Stimulated activated CD4-positive, alpha-beta T cell treated with anti-CD3 and anti-CD28 coated beads, Interleukin-2, amount 100 ng/mL, for 24 hours (primary cell): ENCODE measurements at regions not wholly inside any gene's neighbourhood (a gene's known extent, or its start where the extent isn't known, plus 50 kb on each side); places are given as distances from the start of the nearest gene placed in this dataset.
"Not testable (repeated sequence)": the region's sequence is repeated elsewhere in the genome, so short reads cannot be mapped to it uniquely, and the experiment has no call there.

ENCODE experiments used
- DNase-seq, 2 donors: peaks; one replicate each; pipeline ENCODE4 v3.0.0-alpha.2; 2020

DNA sequence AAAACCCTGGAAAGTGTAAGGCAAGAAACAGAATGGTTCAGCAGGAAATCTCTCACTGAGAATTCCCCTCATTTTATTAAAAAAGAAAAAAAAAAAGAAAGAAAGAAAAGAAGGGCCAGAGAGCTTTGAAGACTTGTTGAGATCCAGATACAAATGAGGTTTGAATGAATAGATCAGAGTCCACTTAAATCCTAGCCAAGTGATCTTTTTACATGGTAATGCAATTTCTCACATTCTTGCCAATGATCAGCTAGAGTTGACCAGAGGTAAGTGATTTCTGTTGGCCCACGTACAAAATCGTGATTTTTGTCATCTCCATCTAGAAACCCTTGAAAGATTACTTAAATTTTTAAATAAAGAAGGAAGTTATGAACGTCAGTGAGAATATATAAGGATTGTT lies 261.5 kb upstream of the PCSK5 start:
- DNase-seq: no peak

DNA sequence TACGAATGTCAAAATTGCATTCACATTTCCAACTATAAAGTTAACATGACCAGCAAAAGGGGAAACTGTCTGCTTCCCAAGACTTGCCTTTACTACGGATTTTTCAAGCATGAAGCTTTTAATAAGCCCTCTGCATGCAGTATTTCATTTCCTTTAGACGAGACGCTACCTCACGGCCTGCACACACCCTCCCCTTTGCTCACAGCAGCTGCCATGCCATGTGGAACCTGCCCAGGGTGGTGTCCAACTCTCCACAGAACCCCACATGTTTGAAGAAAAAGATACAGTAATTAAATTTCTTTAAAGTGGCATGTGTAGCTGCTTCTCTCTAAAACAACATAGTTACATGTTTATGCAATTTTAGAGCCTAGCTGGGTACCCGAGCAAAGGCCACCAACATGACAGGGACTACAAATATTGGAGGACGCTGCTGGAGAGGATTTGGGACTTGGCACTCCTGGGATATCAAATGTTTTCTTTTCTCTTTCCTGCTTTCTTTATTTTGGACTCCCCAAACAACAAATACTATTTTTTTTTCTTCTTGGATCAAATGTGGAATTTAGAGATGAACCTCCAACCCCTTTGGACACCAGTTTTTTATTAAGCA lies 256.9 kb upstream of the PCSK5 start:
- no peak for DNase-seq

DNA sequence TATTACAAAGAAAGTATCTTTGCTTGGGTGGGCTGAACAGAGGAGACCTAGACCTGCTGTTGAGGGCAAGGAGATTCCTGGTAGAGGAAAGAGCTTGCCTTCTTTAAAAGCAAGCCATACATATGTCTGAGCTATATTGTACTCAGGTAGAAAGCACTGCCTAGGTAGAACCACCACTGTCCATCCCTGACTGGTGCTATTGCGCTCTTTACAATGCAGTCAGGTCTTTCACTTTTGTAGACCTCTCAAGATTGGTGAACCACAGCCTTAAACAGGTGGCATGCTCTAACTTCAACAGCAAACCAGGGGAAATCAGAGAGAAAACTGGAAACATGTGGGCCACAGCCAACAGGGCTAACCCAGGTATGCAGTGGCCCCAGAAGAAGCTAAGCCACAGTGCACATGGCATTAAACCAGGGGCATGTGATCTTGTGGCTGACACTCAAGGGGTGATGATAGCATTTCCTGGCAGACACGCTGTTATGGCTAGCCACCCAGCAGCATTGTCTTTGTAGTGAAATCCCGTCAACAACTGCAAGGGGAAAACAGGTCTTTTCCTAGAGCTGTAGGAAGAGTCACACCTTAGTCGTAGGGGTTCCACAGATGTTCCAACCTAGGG lies 253.9 kb upstream of the PCSK5 start:
- no peak for DNase-seq

DNA sequence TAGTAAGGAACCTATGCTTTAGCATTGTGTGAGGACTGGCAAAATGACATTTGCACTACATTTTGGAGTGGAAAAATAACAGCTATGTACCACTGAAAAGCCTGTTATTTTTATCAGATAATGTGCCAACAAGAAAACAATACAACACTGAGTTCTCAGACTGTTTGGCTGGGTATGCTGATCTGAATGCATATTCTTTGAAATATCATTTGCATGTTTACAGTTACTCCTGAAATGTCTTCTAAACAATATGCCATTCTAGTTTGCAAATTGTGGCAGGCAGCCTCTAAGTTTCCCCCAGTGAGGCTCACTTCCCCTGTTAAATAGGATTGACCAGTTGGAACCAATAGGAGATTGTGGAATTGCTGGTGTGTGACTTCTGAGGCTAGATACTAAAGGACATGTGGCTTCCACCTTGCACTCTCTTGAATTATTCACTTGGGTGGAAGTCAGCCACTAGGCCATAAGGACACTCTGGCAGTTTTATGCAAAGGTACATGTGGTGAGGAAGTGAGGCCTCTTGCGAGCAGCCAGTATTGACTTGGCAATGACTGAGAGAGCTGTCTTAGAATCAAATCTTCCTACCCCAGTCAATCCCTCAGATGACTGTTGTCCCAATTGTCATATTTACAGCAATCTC lies 250.4 kb upstream of the PCSK5 start:
- no peak for DNase-seq

DNA sequence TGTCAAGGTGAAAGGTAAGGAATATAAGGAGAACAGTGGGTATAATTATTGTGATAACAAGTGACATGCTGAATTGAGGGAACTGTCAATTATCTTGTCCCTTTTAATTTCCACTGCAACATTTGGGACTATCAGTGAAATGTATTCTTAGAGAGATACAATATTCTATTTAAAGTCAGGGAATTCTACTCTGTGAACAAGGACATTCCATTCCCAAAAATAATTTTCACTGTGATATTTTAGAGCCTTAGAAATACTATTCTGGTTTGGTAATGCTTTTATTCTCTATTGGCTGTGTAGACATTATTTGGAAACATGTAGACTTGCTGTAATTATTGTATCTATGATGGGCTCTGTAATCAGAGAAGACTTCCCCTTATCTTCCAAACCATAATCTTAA lies 248.0 kb upstream of the PCSK5 start:
- DNase-seq: no peak

DNA sequence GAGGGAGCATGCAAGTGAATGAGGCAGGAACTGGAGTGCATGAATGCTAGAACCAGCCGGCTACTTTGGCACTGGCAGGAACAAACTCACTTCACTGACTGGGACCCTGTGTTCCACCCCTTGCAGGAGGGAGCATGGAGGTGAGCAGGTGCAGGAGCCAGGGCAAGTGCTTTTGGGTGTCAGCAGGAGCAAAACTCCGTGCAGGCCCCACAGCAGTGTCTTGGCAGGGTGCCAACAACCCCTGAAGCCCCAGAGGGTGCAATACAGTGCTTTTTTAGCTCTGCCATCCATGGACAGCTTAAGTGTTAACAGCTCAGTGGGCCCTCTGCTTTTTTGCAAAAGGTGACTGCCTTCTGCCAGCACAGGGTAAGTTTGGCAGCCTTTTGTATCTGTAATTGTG lies 245.8 kb upstream of the PCSK5 start:
- DNase-seq: no peak

DNA sequence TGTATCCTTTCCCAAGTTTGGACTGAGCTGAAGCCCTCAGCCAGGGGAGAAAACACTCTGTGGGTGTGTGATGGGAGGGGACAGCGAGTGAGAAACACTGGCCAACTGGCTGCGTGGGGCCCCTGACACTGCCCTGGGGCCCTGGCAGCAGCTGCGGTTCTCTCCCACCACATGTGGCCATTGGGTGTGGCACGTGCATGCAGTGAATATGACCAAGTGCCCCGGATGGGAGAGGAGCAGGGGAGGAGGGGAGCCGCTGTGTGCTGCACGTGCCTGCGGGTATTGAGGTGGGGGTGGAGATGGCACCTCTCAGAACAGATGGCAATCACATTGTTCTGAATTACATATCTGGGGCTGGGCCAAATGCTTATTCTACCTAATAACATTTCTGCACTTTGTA lies 242.4 kb upstream of the PCSK5 start:
- no peak for DNase-seq

DNA sequence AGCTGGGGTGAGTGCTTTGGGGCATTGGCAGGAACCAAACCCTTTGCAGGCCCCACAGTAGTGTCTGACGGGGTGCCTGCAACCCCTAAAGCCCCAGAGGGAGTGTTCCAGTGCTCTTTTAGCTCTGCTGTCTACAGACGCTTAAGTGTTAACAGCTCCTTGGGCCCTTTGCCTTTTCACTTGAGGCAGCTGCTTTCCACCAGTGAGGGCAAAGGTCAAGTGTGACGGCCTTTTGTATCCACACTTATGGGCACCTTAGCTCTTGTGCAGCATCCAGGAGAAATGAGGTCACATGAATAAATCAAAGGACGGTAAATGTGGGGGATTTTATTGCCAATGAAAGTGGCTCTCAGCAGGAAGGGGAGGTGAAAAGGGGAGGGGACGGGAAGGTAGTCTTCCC lies 241.4 kb upstream of the PCSK5 start:
- no peak for DNase-seq

DNA sequence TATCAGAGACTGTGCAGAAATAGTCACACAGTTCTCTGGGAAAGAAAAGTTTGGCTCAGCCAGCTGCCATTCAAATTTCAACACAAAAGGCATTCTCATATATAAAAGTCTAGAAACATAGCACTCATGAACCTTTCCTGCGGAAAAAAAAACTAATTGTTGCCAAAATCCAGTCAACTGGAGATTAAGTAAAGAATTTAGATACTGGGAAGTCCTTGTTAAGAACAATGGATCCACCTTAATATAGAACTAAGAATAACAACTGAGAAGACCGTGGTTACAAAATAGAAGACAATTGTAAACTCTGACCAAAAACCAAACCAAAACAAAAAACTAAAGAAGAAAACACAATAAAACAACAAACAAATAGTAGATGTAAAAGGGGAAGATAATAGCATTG lies 238.8 kb upstream of the PCSK5 start:
- no peak for DNase-seq

DNA sequence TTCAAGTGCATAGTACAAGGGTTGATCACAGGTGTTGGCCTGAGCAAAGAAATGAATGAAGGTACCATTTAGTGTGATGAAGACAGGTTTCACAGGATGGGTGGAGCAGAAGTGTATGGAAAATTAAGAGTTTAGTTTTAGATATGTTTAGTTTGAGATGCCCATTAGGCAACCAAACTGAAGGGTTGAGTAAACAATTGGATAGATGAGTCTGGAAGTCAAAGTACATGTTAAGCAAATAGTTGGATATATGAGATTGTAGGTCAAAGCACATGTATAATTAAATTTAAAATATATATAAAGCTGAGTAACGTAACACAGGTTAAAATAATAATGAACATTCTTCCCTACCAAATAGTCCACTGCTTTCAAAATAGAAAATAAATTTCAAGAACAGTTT lies 237.1 kb upstream of the PCSK5 start:
- no peak for DNase-seq

DNA sequence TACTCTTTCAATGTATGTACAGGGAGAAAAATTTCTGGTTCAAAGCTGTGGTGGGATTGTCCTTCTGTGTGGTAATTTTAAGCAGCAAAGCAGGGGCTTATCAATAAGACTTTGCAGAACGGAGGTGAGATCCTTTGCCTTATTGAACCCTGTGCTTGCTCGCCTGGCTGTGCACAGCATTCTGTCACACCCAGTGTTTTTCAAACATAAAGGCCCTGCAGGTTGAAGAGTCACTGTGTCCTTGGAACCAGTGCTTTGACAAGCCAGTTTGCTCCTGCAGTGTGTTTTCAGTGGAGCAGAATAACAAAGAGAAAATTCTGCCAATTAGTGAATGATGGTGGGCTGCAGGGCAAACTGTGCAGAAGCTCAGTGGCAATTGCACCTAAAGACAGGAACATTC lies 236.7 kb upstream of the PCSK5 start:
- DNase-seq: no peak

DNA sequence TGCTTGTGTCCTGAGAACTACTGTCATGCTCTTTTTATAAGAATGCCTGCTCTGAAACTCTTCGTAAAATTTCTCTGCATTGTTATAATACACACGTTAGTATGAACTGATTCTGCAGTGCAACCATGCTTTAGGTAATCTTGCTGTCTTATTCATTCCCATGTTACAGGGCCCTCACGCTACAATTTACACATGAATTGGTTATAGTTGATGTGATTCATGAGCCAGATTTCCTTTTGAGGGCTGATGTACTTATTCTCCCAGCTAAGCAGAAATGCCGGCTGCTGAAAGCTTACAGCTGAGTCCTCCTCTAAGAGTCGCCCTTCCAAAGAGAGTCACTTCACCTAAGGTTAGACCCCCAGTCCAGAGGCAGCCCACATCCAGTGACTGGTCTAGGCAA lies 233.5 kb upstream of the PCSK5 start:
- DNase-seq: no peak

DNA sequence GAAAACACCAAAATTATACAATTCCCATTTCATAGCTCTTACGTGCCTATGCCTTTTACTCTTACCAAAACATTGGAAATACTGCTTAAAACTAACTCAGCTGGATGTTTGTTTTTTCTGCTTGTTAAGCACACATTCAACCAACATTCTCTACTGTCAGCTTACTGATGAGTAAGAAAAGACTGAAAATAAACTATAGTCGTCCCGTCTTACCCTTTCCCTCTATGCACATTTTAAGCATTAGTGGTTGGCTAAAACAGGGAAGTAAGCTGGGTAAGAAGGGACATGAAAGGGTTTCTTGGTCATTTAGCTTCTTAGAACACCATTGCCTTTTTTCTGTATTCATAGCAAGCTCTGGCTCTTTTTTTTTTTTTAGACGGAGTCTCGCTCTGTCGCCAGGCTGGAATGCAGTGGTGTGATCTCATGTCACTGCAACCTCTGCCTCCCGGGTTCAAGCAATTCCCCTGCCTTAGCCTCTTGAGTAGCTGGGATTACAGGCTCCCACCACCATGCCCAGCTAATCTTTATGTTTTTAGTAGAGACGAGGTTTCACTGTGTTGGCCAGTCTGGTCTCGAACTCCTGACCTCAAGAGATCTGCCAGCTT lies 232.1 kb upstream of the PCSK5 start:
- DNase-seq: no peak

DNA sequence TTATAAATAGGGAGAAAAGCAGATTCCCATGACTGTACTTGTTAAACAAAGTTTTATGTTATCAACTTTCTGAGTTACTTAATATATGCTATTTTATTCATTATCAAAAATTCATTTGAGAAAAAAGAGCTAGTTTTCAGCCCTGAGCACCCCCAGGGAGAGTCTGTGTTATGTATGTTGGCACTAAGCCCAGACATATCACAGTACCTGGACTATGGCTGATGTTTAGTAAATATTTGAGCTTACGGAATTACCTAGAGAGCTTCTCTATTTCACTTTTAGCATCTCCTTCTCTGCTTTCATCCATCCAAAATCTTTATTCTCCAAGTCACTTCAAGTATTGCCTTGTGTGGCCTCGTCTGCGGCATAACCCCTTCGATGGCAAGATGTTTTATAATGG lies 225.9 kb upstream of the PCSK5 start:
- no peak for DNase-seq

DNA sequence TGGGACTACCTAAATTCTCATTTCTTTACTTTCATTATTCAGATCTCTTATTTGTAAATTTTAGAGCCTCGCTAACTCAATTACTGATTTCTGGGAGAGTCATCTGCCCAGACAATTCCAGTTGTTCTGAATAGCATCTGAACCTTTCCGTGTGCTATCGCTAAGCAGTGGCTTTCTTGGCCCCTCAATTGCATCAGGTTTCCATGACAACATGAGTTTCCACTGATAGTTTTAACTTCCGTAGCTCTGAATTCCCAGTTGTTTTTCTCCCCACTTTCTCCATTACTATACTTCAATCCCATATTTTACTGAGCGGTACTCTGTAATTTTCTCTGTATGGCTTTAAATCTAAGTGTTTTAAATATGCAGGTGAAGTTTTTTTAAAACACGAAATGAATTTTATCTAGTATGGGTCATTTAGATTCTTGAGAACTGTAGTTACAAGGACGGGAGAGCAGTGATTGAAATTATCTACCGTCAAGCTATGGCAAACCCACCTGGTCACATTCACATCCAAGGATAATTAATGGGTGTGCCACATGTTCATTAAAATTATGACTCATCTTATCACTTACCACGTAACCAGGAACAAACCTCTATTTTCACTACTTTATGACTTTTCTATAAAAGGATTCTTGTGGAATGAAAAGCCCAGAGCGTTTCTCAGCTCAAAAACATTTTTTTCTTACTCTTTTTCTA lies 223.5 kb upstream of the PCSK5 start:
- DNase-seq: no peak

DNA sequence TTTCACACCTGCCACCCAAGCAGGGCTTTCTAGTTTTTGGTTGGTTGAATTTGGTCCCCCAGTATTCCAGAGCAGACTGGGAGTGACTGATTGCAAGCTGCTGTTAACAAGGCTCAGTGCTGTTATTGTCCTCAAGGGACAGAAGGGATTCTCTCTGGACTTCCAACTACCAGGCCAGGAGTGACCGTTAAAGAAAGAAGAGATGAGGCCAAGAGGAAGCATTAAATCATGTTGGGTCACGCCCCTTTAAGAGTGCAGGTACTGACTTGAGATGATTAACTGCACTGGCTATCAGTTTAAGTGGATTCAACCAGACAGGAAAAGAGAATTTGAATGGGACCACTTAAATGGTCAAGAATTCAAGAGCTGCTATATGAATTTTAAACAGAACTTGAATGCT lies 220.8 kb upstream of the PCSK5 start:
- no peak for DNase-seq

DNA sequence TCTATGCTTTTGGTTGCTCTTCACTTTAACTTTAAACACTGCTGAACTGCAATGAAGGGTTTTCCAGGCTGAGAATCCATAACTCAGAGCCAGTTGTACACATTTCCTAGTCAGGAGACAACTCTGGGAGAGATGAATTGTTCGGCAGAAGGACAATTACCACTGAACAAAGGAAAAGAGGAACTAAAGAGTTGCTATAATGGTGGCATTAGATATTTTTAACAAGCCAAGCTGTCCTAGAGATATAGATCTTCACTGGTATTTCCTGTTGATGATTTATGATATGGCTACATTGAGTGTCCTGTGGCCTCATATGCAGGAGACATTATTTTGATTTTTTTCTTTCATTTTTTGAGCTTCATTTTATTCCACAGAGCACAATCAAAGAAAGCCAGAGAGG lies 219.1 kb upstream of the PCSK5 start:
- DNase-seq: no peak

DNA sequence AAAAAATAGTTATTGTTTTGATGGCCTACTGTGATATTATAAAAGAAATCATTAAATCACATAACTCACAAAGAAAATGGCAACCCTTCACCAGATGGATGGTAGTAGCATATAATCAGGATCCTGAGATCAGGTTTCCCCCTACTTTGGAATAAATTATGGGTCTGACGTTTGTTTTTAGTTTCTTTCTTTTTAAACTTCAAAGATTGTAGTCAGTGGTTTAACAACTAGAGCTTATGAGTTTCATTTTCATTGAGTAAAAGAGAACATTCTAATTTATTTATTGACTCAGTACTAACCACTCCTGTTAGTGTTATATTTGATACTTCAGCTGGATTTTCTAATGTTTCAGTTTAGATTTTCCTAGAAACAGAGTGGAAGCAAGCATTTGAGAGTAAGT lies 218.0 kb upstream of the PCSK5 start:
- DNase-seq: no peak

DNA sequence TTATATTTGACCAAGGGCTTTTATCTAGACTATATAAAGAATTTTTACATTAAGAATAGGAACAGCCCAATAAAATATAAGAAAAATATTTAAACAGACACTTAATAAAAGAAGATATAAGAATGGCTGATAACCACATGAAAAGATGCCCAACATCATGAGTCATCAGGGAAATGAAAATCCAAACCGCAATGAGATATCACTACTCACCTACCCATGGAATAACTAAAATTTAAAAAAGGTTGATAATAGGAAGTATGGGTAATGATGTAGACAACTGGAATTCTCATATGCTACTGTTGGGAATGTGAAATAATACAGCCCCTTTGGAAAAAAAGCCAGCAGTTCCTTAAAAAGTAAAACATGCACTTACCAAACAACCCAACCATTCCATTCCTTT lies 206.9 kb upstream of the PCSK5 start:
- no peak for DNase-seq

DNA sequence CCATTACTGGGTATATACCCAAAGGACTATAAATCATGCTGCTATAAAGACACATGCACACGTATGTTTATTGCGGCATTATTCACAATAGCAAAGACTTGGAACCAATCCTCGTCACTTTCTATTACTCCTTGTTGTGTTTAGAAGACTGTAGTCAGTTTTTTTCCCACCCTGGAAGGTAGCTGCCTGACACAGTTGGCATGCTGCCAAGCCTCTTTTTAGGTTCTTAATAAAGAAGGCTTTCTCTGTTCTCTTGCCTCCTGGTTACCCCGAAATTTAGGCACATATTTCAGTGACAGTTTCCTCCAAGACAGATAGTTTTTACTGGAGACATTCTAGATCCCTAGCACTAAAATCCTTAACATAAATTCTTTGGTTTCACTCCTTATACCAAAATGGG lies 205.4 kb upstream of the PCSK5 start:
- no peak for DNase-seq

DNA sequence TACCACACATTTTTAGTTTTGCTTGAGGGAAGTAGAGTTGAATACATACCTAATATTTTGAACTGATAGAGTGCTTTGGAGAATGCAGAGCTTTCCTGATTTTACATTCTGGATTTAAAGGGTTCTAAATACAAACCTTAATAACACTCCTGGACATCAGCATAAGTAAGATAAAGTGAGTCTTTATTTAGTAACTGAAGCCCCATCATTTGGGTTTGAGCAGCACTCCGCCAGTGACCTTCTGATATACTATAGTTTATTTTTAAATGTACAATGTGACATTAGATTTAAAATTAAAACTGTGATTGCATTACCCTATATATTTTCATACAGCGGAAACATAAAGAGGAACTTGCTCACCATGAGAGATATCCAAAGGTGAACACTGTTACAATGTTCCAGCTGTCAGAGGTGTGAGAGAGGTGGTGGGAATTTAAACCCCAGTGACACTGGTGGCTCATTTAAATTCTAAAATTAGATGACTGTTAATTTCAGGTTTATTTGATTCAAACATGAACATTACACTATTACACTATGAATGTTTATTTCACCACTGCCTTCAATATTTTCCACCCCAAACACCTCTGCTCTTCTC lies 203.0 kb upstream of the PCSK5 start:
- no peak for DNase-seq

DNA sequence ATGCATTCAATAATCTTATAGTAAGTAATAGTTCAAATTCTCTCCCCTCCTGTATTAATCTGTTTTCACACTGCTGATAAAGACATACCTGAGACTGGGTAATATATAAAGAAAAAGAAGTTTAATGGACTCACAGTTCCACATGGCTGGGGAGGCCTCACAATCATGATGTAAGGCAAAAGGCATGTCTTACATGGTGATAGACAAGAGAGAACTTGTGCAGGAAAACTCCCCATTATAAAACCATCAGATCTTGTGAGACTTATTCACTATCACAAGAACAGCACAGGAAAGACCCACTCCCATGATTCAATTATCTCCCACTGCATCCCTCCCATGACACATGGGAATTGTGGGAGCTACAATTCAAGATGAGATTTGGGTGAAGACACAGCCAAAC lies 199.9 kb upstream of the PCSK5 start:
- DNase-seq: not testable (repeated sequence)

DNA sequence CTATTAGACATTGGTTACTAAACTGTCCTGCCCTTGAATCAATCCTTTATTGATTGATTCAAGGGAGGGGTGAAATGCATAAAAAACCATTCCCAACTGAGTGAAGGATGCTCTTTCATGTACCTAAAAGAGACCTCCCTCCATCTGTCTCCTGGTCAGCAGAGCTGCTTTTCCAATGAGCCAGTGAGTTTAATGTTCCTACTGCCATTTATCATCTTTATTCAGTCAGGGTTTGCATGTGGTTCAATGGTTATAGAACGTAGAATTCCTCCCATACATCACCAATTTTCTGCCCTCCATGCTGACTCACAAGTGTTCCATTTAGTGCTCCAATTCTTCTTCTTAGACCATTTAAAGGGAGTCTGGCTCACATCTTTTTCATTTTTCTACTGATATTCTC lies 199.1 kb upstream of the PCSK5 start:
- no peak for DNase-seq

DNA sequence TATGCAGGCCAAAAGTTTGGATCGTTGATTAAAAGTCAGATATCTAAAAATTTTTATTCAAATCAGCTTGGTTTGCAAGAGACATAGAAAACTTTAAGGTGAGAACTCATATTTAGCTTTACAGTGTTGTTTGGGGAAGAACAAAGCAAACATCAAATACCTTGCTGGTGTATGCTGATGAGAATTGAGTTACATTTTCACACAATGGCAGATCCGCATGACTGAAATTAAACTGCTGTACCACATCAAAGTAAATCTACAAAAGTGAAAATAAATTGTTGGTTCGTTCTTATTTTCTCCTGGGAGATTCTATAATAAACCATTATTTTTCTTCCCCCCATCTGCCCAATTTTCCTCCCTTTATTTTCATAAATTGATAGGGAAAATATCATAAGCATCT lies 198.2 kb upstream of the PCSK5 start:
- no peak for DNase-seq
